Thyroid gland (tissue), 4 donors: ENCODE measurements at regions not wholly inside any gene's neighbourhood (a gene's known extent, or its start where the extent isn't known, plus 50 kb on each side); places are given as distances from the start of the nearest gene placed in this dataset.

Experiments
- POLR2A ChIP-seq, 2 donors: fragments of 450-650 bp; IDR thresholded peaks; one replicate each; pipeline ENCODE4 v1.6.1; 2017; ENCODE audit warnings: antibody characterized with exemption in 2 of 2, mild to moderate bottlenecking in 2 of 2, moderate library complexity in 1 of 2
- TF ChIP-seq, protein P1 (sequence below), 6 experiments: fragments of 200-600 bp in 3 of 6; fragments of 450-650 bp in 3 of 6; sonication (generic) in 3 of 6; IDR thresholded peaks; one replicate each; pipeline ENCODE4 v1.5.1; 2016 to 2019; ENCODE audit warnings: antibody characterized with exemption in 6 of 6, mild to moderate bottlenecking in 2 of 6, inconsistent platforms in 1 of 6, moderate library complexity in 1 of 6

DNA sequence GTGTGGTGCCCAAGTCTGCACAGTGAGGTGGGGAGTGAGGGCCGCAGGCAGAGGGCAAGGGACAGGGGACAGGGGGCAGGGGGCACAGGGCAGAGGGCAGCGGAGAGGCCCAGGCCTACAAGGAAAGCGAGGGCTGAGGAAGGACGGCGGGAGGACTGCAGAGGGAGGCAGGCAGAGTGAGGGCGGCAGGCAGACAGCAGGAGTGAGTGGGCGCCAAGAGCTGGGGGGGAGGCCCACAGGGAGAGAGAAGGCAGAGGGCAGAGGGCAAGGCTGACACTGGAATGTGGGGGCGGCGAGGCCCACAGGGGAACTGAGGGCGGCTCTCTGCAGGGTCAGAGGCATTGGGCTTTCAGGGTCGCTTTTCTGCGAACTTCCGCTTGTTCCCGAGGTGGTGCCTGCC, 267.8 kb upstream of the NDN start:
- TF ChIP-seq, protein P1, sequence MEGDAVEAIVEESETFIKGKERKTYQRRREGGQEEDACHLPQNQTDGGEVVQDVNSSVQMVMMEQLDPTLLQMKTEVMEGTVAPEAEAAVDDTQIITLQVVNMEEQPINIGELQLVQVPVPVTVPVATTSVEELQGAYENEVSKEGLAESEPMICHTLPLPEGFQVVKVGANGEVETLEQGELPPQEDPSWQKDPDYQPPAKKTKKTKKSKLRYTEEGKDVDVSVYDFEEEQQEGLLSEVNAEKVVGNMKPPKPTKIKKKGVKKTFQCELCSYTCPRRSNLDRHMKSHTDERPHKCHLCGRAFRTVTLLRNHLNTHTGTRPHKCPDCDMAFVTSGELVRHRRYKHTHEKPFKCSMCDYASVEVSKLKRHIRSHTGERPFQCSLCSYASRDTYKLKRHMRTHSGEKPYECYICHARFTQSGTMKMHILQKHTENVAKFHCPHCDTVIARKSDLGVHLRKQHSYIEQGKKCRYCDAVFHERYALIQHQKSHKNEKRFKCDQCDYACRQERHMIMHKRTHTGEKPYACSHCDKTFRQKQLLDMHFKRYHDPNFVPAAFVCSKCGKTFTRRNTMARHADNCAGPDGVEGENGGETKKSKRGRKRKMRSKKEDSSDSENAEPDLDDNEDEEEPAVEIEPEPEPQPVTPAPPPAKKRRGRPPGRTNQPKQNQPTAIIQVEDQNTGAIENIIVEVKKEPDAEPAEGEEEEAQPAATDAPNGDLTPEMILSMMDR (IDR thresholded peaks at IDR 0.05): no peak
- no peak for TF ChIP-seq POLR2A (IDR thresholded peaks at IDR 0.05)
